NCI-H128 (cell line): ENCODE measurements at regions not wholly inside any gene's neighbourhood (a gene's known extent, or its start where the extent isn't known, plus 50 kb on each side); places are given as distances from the start of the nearest gene placed in this dataset.

ENCODE experiments used
- DNase-seq: peaks from one replicate; lab custom pipeline; 2025; ENCODE audit not compliant: unreplicated experiment; lab: John Stamatoyannopoulos, UW

DNA sequence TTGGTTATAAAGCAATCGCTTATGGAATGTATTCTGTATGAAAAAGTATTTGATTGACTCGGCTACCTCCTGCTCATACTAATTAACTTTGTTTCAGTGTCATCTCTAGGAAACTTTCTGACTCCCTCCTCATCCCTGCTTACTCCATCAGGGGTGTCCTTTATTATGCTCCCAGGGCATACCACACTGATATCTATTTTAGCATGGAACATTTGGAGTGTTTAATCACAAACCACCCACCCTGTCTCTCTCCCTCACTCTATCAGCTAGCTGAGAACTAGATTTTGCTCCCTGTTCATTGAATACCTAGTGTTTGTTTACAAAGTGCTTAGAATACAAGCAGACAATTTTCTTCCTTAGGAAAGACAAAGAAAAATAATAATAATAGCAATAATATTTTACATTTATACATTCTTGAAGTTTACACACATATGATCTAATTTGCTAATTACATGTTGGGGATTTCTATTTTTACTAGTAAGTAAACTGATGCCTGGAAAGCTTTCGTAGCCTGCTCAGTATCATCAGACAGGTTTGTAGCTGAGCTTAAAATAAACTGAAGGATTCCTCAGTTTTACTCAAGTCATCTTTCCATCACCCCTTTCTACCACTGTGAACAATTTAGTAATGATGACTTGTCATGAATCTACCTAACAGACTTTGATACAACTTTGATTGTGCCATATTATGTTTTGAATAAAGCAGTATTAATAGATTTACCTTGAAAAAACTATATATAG is 811.4 kb upstream of the HS3ST1 start:
- DNase-seq = no peak

- DNase-seq = no peak
Measured at GRCh38 chr4:12231098-12231497, 802.4 kb upstream of the HS3ST1 start.

- no peak for DNase-seq
Measured at GRCh38 chr4:12221031-12221430, 792.3 kb upstream of the HS3ST1 start.

DNA sequence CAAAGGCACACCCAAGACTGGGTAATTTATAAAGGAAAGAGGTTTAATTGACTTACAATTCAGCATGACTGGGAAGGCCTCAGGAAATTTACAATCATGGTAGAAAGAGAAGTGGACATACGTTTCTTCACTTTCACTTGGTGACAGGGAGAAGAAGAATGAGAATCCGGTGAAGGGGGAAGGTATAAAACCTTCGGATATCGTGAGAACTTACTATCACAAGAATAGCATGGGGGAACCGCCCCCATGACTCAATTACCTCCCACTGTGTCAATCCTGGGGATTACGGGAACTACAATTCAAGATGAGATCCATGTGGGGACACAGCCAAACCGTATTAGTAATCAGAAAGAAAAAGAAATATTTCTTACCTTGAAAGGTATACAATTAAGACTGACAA is 782.9 kb upstream of the HS3ST1 start:
- no peak for DNase-seq

- DNase-seq = no peak
Measured at GRCh38 chr4:12207396-12207795, 778.7 kb upstream of the HS3ST1 start.

DNA sequence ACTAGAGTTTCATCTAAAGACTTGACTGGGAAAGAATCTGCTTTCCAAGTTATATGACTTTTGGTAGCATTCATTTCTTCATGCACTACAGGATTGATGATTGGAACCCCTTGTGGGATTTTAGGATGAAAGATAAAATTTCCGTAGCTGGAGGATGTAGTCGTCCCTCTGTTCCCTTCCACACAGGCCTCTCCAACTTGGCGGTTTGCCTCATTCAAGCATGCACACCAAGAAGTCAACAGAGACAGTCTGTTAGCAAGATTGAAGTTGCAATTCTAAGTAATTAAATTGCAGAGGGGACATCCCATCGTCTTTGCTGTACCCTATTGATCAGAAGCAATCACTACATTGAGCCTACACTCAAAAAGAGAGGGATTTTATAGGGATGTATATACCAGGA is 777.4 kb upstream of the HS3ST1 start:
- no peak for DNase-seq

GRCh38 chr4:12203945-12204344 is 775.3 kb upstream of the HS3ST1 start:
- DNase-seq = no peak

GRCh38 chr4:12200226-12200625 is 771.5 kb upstream of the HS3ST1 start:
- no peak for DNase-seq

DNA sequence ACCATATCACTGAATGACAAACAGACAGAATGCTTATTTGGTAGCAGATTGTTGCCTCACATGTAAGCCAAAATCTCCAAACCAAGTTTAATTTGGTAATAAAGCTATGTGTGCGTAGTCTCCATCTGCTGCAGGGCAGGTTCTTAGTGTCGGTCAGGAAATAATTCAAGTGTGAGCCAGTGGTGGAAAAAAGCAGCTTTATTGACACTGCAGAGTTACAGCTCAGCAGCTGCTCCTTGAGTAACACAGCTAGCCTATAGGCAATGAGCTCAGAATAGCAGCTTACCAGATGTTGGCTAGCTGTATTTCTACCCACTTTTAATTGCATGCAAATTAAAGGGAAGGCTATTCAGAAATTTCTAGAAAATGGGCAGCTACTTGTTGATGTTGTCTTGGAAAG is 757.8 kb upstream of the HS3ST1 start:
- DNase-seq = no peak

GRCh38 chr4:12178614-12179610 is 750.2 kb upstream of the HS3ST1 start:
- DNase-seq = no peak

DNA sequence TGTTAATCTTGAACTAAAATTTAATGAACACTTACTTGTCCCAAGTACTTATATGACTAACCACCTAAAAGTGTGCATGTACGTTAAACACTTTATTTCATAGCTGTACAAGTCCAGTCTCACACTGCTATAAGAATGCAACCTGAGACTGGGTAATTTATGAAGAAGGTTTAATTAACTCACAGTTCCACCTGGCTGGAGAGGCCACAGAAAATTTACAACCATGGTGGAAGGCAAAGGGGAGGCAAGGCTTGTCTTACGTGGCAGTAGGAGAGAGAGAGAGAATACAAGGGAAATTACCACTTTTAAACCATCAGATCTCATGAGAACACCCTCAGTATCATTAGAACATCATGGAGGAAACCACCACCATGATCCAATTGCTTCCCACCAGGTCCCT is 748.7 kb upstream of the HS3ST1 start:
- DNase-seq = no peak

- no peak for DNase-seq
Measured at GRCh38 chr4:12173496-12173895, 744.8 kb upstream of the HS3ST1 start.

DNA sequence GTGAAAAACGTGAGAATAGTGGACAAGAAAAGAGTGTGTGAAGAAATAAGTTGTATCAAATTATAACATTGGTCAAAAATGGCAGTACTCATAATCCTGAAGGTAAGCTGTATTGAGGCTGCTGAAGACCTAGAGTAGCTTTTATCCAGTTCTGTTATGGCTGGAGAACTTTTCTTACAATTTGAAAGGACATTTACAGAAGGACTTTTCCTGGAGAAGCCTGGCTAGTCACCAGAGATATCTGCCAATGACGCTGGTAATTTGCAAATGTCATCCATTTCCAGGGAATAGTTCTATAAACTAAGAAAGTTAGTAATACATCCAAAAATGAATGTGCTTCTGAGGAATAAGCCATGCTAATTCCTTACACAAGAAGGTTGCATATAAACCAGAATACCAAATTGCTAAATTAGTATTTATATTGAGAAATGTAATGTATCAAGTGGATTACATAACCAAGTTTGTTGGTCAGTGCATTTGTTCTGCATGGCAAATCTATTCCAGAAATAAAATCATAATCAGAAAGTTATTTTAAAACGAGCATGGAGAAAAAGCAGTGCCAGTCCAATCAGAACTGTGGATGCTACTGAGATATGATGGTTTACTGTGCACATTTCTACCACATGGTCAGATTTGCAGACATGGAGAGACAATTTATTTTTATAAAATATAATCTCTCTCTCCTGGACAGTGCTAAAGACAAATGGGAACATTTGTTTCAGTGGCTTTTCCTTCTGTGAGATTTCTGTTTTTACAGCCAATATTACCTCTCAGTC is 743.7 kb upstream of the HS3ST1 start:
- DNase-seq = no peak

- DNase-seq = no peak
Measured at GRCh38 chr4:12170308-12170707, 741.6 kb upstream of the HS3ST1 start.

GRCh38 chr4:12165616-12166015 is 736.9 kb upstream of the HS3ST1 start:
- DNase-seq = no peak

DNA sequence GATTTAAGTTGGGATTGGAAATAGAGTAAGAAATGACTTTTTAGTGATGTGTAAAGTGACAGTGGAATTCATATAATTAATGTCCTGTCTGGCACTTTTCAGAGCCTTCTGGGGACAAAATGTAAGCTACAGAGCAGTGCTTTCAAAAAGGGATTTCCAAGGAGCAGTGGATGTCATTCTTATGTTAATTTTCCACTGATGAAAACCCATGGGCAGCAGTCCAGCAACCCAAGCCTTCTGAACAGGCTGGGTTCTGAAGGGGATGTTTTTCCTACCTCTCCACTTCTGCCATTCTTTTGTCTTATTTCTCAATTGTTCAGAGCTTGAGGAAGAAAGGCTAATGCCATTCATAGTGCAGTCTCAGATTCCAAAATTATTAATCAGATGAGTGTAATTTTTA is 717.6 kb upstream of the HS3ST1 start:
- DNase-seq = no peak

DNA sequence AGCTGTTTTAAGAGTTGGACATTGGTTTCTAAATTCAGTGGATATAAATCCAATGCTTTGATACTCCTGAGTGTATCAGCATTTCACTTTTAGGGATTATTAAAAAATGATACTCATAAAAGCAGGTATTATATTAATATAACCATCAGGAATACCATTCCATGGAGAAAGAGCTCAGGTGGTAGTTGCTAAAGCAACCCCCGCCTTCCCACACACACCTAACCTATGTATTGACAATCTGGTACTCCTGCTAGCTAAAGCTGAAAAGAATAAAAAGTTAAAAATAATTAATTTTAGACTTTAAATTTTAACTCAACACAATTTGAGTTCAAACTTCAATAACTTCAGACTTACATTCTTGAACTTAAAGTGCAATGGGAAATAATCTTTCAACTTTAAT is 717.1 kb upstream of the HS3ST1 start:
- no peak for DNase-seq

- DNase-seq = no peak
Measured at GRCh38 chr4:12145106-12145505, 716.4 kb upstream of the HS3ST1 start.

DNA sequence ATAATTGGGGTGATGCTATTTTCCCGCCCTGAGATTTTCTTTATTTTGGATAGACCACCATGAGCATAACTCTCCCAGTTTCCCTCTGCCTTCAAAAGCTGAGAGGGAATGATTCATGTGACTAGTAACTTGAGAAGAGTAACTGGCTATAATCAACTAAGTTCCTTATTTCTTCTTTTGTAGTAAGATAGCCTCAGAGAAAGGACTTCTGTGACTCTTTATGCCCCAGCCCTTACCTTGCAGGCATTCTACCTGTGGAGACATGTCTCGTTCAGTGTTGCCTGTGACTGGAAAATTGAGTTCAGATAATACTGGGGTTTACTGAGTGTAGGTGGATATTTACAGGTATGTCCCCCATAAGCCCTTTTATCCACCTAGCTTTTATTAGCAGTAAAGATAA is 715.4 kb upstream of the HS3ST1 start:
- no peak for DNase-seq

GRCh38 chr4:12140864-12141263 is 712.2 kb upstream of the HS3ST1 start:
- no peak for DNase-seq

DNA sequence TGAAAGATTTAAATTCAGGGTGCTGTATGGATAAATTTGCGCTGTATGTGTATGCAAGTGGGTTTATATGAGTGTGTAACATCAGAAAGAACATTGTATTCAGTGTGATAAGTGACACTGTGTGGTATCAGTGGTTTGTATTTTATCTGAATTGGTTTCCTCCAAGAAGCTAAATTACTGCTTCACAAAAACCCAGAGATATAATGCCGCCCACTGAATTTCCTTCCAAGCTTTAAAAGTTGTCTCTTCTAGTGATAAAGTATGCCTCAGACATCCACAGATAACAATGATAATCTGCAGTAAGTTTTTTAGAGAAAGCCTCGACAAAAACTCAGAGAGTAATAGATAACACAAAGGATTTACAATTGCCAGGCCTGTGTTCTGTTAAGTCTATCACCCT is 710.6 kb upstream of the HS3ST1 start:
- DNase-seq = no peak
